Keratinocyte (primary cell): ENCODE measurements at regions not wholly inside any gene's neighbourhood (a gene's known extent, or its start where the extent isn't known, plus 50 kb on each side); places are given as distances from the start of the nearest gene placed in this dataset.

Source experiments
- DNase-seq: peaks from one replicate; pipeline ENCODE4 v3.0.0-alpha.2; 2011; ENCODE audit warnings: low read depth, missing footprints, low spot score
- FAIRE-seq: peaks from 2 replicates; lab custom pipeline; 2011; peaks lifted over from hg19 to GRCh38; lab: Jason Lieb, UNC
- H2AFZ ChIP-seq: 2 replicates; pipeline ENCODE4 v1.6.0; 2012; ENCODE audit warnings: low read length, control low read depth, inconsistent platforms; ENCODE audit not compliant: control insufficient read depth
- H3K27ac ChIP-seq: 2 replicates; pipeline ENCODE4 v1.5.1; 2011; ENCODE audit warnings: low read length; ENCODE audit not compliant: control insufficient read depth, insufficient read depth
- H3K27me3 ChIP-seq: 3 replicates; pipeline ENCODE4 v1.6.0; 2011; ENCODE audit warnings: low read length; ENCODE audit not compliant: control insufficient read depth, insufficient read depth; ENCODE audit errors: extremely low read depth
- H3K36me3 ChIP-seq, 2 experiments: 2 replicates in 1 of 2; 3 replicates in 1 of 2; pipeline ENCODE4 v1.5.1; 2011; ENCODE audit warnings: low read length in 2 of 2, mild to moderate bottlenecking in 1 of 2; ENCODE audit not compliant: control insufficient read depth in 2 of 2, insufficient read depth in 2 of 2; ENCODE audit errors: extremely low read depth in 1 of 2
- H3K4me1 ChIP-seq: 3 replicates; pipeline ENCODE4 v1.5.1; 2011; ENCODE audit warnings: low read length; ENCODE audit not compliant: control insufficient read depth, insufficient read depth; ENCODE audit errors: extremely low read depth
- H3K4me2 ChIP-seq: 3 replicates; pipeline ENCODE4 v1.6.0; 2011; ENCODE audit warnings: low read depth, low read length; ENCODE audit not compliant: control insufficient read depth, insufficient read depth; ENCODE audit errors: extremely low read depth
- H3K4me3 ChIP-seq, 3 experiments: fragments of 200-600 bp in 1 of 3; sonication (generic) in 1 of 3; 2 replicates in 2 of 3; 3 replicates in 1 of 3; pipeline ENCODE4 v1.5.1; 2011 to 2016; ENCODE audit warnings: low read length in 3 of 3, mild to moderate bottlenecking in 3 of 3, control low read depth in 2 of 3, inconsistent platforms in 1 of 3, low read depth in 1 of 3, mixed read lengths in 1 of 3, mixed run types in 1 of 3, moderate library complexity in 1 of 3; ENCODE audit not compliant: control insufficient read depth in 2 of 3, insufficient read depth in 2 of 3; ENCODE audit errors: extremely low read depth in 1 of 3
- H3K79me2 ChIP-seq: 2 replicates; pipeline ENCODE4 v1.6.0; 2012; ENCODE audit warnings: low read length; ENCODE audit not compliant: control insufficient read depth, insufficient read depth
- H3K9ac ChIP-seq: 3 replicates; pipeline ENCODE4 v1.6.0; 2011; ENCODE audit warnings: low read length; ENCODE audit not compliant: control insufficient read depth, insufficient read depth; ENCODE audit errors: extremely low read depth
- H3K9me1 ChIP-seq: 3 replicates; pipeline ENCODE4 v1.6.0; 2011; ENCODE audit warnings: low read length; ENCODE audit not compliant: control insufficient read depth, insufficient read depth; ENCODE audit errors: extremely low read depth
- H3K9me3 ChIP-seq: 2 replicates; pipeline ENCODE4 v1.5.1; 2012; ENCODE audit warnings: low read depth, low read length; ENCODE audit not compliant: control insufficient read depth
- H4K20me1 ChIP-seq: 3 replicates; pipeline ENCODE4 v1.6.0; 2011; ENCODE audit warnings: low read length; ENCODE audit not compliant: control insufficient read depth, insufficient read depth; ENCODE audit errors: extremely low read depth
- EZH2 ChIP-seq: IDR thresholded peaks from one replicate; pipeline ENCODE4 v1.6.1; 2012; ENCODE audit warnings: inconsistent platforms, mild to moderate bottlenecking, low read length, moderate library complexity
- dilution Hi-C: fragments of 300-500 bp; cut with MboI; formaldehyde crosslinking; loops from one replicate; pipeline ENCODE4 v1.7.0; 2020; ENCODE audit warnings: low sequenced_read_pairs; ENCODE audit not compliant: extremely low pct_ligation_motif_present
- TF ChIP-seq, protein P1 (sequence below), 3 experiments: IDR thresholded peaks in 1 of 3; conservative IDR thresholded peaks in 1 of 3; optimal IDR thresholded peaks in 1 of 3; 2 replicates in 2 of 3; 3 replicates in 1 of 3; pipeline versions ENCODE3 to v1.5.1; 2011; ENCODE audit warnings: low read length in 3 of 3, mild to moderate bottlenecking in 3 of 3, moderate library complexity in 2 of 3, control low read depth in 1 of 3, inconsistent platforms in 1 of 3; ENCODE audit not compliant: insufficient read depth in 2 of 3; ENCODE audit errors: extremely low read depth in 1 of 3

GRCh38 chr13:106306748-106307277, 228.6 kb downstream of the EFNB2 start:
- H3K4me3 ChIP-seq: no peak overlapping the region
- dilution Hi-C loops: no loop called here
- H3K9ac ChIP-seq: no peak overlapping the region
- H3K9me1 ChIP-seq: no peaks in the 10 kb centered on the region
- H3K4me2 ChIP-seq: no peak overlapping the region
- no peaks in the 10 kb centered on the region for H3K27me3 ChIP-seq
- FAIRE-seq: no peak
- no peaks in the 10 kb centered on the region for H4K20me1 ChIP-seq
- H3K27ac ChIP-seq: no peak overlapping the region
- no peaks in the 10 kb centered on the region for H3K79me2 ChIP-seq
- no peak for TF ChIP-seq EZH2
- TF ChIP-seq, protein P1, sequence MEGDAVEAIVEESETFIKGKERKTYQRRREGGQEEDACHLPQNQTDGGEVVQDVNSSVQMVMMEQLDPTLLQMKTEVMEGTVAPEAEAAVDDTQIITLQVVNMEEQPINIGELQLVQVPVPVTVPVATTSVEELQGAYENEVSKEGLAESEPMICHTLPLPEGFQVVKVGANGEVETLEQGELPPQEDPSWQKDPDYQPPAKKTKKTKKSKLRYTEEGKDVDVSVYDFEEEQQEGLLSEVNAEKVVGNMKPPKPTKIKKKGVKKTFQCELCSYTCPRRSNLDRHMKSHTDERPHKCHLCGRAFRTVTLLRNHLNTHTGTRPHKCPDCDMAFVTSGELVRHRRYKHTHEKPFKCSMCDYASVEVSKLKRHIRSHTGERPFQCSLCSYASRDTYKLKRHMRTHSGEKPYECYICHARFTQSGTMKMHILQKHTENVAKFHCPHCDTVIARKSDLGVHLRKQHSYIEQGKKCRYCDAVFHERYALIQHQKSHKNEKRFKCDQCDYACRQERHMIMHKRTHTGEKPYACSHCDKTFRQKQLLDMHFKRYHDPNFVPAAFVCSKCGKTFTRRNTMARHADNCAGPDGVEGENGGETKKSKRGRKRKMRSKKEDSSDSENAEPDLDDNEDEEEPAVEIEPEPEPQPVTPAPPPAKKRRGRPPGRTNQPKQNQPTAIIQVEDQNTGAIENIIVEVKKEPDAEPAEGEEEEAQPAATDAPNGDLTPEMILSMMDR (optimal IDR thresholded peaks at IDR 0.05 in 1 of 3, IDR thresholded peaks at IDR 0.05 in 1 of 3, conservative IDR thresholded peaks at IDR 0.05 in 1 of 3; ENCODE audit: extremely low read depth in 1 of 3, insufficient read depth in 2 of 3, low read length in 3 of 3): no peak
- no peaks in the 10 kb centered on the region for H3K9me3 ChIP-seq
- no peak for DNase-seq
- H2AFZ ChIP-seq: no peak overlapping the region
- no peaks in the 10 kb centered on the region for H3K4me1 ChIP-seq
- no peaks in the 10 kb centered on the region for H3K36me3 ChIP-seq

DNA sequence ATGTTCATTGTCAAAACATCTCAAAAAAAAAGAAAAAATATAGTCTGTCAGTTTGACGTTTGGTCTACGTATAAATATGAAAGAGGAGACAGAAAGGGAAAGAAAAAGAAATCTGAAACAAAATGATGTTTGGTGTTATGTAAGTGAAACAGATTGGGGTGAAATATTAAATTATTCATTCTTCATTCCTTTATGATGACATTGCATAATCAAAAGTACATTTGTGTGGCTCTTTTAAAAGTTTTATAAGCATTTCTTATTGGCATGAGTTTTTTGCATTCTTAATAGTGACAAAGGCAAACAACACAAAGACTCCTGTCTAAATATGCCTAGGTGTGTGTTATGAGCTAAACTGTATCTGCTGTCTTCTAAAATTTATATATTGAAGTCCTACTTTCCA, 232.6 kb downstream of the EFNB2 start:
- Histone ChIP-seq H2AFZ (no peak overlapping the region), H3K36me3 (no peaks in the 10 kb centered on the region), H3K27me3 (no peaks in the 10 kb centered on the region), H3K9me1 (no peaks in the 10 kb centered on the region), H3K4me2 (no peak overlapping the region), H4K20me1 (no peaks in the 10 kb centered on the region), H3K27ac (no peak overlapping the region), H3K79me2 (no peaks in the 10 kb centered on the region), H3K4me1 (no peaks in the 10 kb centered on the region), H3K4me3 (no peak overlapping the region), H3K9me3 (no peaks in the 10 kb centered on the region), H3K9ac (no peak overlapping the region)
- no peak for FAIRE-seq
- dilution Hi-C loops: no loop called here
- no peak for TF ChIP-seq EZH2
- TF ChIP-seq, protein P1 (optimal IDR thresholded peaks at IDR 0.05 in 1 of 3, IDR thresholded peaks at IDR 0.05 in 1 of 3, conservative IDR thresholded peaks at IDR 0.05 in 1 of 3; ENCODE audit: extremely low read depth in 1 of 3, insufficient read depth in 2 of 3, low read length in 3 of 3): no peak
- no peak for DNase-seq
